DND-41 (cell line): ENCODE measurements at regions not wholly inside any gene's neighbourhood (a gene's known extent, or its start where the extent isn't known, plus 50 kb on each side); places are given as distances from the start of the nearest gene placed in this dataset.

Source experiments
- EZH2 ChIP-seq: IDR thresholded peaks from 3 replicates; pipeline ENCODE4 v1.6.1; 2012; ENCODE audit warnings: borderline replicate concordance, low read depth, mild to moderate bottlenecking, moderate library complexity, low read length, inconsistent platforms; ENCODE audit not compliant: severe bottlenecking
- TF ChIP-seq, protein P1 (sequence below): IDR thresholded peaks from 2 replicates; pipeline ENCODE4 v1.5.1; 2012; ENCODE audit warnings: borderline replicate concordance, low read length, moderate library complexity, mild to moderate bottlenecking; ENCODE audit not compliant: poor library complexity, severe bottlenecking; ENCODE audit errors: extremely low read depth

DNA sequence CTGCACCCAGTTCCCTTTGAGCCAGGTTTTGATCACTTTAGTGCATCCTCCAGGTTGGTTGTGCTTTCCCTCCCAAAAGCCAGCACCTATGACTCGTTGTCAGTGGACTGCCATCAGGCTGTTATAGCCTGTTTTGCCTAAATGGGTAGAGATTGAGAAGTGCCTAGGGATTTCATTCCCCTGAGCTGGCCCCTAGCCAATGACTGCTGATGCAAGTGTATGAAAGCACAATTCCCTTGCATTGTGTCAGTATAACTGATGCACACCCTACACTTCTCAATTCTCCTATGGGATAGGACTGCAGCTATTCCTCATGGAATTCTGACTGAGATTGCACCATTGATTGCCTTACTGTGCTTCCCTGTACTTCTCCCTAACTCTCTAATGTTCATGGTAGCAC lies 102.1 kb upstream of the ARPP21 start:
- TF ChIP-seq, protein P1, sequence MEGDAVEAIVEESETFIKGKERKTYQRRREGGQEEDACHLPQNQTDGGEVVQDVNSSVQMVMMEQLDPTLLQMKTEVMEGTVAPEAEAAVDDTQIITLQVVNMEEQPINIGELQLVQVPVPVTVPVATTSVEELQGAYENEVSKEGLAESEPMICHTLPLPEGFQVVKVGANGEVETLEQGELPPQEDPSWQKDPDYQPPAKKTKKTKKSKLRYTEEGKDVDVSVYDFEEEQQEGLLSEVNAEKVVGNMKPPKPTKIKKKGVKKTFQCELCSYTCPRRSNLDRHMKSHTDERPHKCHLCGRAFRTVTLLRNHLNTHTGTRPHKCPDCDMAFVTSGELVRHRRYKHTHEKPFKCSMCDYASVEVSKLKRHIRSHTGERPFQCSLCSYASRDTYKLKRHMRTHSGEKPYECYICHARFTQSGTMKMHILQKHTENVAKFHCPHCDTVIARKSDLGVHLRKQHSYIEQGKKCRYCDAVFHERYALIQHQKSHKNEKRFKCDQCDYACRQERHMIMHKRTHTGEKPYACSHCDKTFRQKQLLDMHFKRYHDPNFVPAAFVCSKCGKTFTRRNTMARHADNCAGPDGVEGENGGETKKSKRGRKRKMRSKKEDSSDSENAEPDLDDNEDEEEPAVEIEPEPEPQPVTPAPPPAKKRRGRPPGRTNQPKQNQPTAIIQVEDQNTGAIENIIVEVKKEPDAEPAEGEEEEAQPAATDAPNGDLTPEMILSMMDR = no peak
- TF ChIP-seq EZH2 = no peak
